ENCODE measurements at regions not wholly inside any gene's neighbourhood (a gene's known extent, or its start where the extent isn't known, plus 50 kb on each side); places are given as distances from the start of the nearest gene placed in this dataset.

DNA sequence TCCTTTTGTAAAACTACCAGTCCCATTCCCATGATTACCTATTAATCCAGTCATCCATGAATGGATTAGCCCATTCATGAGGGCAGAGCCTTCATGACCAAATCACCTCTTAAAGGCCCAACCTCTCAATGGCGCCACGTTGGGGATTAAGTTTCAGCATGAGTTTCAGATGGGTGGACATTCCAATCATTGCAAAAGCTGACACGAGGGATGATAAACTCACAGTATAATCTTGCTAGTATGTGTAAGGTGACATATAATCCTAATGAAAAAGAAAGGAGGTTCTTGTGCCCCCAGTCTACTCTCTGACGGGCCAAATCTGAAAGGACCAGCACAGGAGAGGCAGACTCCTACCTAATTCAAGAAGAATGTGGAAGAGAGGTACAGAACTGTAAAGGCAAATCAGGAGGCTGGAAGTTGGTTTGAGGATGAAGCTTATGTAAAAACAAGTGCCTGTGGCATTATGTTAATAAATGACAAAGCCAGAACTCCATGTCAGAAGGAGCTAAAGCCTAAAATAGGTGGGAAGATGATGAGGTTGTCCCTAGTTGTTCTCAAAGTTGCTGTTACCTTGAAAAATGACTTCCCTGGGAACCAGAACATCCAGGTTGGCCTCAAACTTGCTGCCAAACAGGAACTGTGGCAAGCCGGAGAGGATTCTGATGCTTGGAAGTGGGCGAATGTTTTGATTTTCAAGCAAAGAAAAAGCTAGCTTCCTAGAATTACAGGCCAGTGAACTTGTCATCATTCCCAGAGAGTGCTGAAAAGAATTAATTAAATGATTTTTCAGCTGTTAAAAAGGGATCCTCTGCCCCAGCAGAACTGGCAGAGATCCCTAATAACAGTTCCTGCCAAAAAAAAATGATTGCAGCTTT lies 106.5 kb upstream of the TIAM2 start:
- TF ChIP-seq, protein P1, sequence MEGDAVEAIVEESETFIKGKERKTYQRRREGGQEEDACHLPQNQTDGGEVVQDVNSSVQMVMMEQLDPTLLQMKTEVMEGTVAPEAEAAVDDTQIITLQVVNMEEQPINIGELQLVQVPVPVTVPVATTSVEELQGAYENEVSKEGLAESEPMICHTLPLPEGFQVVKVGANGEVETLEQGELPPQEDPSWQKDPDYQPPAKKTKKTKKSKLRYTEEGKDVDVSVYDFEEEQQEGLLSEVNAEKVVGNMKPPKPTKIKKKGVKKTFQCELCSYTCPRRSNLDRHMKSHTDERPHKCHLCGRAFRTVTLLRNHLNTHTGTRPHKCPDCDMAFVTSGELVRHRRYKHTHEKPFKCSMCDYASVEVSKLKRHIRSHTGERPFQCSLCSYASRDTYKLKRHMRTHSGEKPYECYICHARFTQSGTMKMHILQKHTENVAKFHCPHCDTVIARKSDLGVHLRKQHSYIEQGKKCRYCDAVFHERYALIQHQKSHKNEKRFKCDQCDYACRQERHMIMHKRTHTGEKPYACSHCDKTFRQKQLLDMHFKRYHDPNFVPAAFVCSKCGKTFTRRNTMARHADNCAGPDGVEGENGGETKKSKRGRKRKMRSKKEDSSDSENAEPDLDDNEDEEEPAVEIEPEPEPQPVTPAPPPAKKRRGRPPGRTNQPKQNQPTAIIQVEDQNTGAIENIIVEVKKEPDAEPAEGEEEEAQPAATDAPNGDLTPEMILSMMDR (IDR thresholded peaks at IDR 0.05; ENCODE audit: insufficient read depth, low read length) = no peak
- TF ChIP-seq SPI1 (IDR thresholded peaks at IDR 0.05; ENCODE audit: borderline replicate concordance, low read depth) = no peak
